Inferior parietal cortex (tissue), 1 donor: ENCODE measurements at regions not wholly inside any gene's neighbourhood (a gene's known extent, or its start where the extent isn't known, plus 50 kb on each side); places are given as distances from the start of the nearest gene placed in this dataset.
A peak's percentile ranks its signal among the peaks of the same experiment; 100 is the strongest.
"Not testable (repeated sequence)": the region's sequence is repeated elsewhere in the genome, so short reads cannot be mapped to it uniquely, and the experiment has no call there.

Source experiments
- DNase-seq: peaks from one replicate; pipeline ENCODE4 v3.0.0-alpha.2; 2016; ENCODE audit errors: extremely low spot score

DNA sequence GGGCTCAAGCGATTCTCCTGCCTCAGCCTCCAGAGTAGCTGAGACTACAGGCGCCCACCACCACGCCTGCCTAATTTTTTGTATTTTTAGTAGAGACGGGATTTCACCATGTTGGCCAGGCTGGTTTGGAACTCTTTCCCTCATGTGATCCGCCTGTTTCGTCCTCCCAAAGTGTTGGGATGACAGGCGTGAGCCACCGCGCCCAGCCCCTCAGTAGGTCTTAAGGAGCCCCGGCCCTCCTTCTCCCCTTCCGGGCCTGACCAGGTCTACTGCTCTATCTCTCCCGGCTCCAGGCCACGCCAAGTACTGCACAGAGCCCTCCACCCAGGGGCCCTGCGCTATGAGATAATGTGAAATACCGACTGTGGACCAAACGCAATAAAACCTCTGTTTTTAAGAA is 785.5 kb downstream of the FOXD4L5 start:
- not testable (repeated sequence) for DNase-seq

GRCh38 chr9:64498409-64498808 is 786.6 kb downstream of the FOXD4L5 start:
- DNase-seq, result not testable (repeated sequence)

- DNase-seq, result not testable (repeated sequence)
These were observed 796.5 kb downstream of the FOXD4L5 start for GRCh38 chr9:64488544-64488943.

DNA sequence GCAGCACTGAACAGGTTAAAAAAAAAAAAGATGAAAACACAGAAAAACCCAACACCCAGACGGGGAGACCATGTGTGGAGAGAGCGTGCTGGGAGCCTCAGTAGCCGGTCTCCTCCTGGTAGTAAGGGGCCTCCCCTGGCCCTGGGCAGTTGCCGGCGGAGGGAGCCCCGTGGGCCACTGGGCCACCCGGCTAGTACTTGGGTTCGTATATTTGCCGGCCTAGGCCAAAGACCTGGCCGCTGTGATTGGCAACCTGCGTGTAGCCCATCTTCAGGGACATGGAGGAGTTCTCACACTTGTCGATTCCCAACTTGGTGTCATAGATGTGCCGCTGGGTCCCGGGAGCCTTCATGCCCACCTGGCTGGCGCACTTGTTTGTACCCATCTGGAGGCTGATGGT is 798.9 kb downstream of the FOXD4L5 start:
- DNase-seq, result not testable (repeated sequence)

- peak; percentile 8 for DNase-seq
These were observed 805.9 kb downstream of the FOXD4L5 start for GRCh38 chr9:64479095-64479494.

- not testable (repeated sequence) for DNase-seq
These were observed 816.1 kb downstream of the FOXD4L5 start for GRCh38 chr9:64468943-64469342.

DNA sequence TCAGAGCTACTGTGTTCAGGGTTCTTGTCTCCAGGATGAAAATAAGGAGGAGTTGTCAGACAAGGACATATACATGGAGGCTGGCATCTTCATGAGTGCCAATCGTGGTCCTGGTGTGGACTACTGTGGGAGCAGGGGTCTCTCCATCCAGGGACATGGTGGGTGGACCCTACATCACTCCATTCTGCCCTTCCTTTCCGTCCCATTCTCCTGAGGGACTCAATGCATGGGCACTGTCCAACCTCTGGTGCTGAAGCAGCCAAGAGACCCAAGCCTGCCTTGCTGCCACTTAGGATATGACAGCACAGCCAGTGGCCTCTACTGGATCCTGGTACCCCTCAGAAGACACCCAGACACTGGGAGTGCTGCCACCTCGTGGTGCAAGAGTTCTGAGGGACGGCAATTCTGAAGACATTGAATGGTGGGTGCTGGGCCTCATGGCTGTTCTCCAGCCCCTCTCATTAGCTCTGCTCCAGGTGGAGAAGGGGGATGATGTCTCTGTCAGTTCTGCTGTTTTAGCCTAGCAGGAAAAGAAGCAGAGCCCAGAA is 818.9 kb downstream of the FOXD4L5 start:
- not testable (repeated sequence) for DNase-seq

- not testable (repeated sequence) for DNase-seq
These were observed 823.1 kb downstream of the FOXD4L5 start for GRCh38 chr9:64461885-64462284.

DNA sequence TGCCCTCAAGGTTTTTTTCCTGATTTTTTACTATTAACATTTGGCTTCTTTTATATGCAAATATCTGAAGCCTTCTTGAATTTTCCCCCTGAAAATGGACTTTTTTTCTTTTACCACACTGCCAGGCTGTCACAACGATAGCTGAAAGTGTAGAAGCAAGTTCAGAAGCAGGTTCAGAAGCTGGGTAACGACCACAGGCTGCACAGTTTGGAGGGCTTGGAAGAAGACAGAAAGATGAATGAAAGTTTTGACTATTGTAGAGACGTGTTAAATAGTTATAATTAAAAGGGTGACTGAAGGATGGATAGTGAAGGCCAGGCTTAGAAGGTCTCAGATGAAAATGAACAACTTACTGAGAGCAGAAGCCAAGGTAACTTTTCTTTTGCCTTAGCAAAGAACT is 826.4 kb downstream of the FOXD4L5 start:
- DNase-seq, result not testable (repeated sequence)

GRCh38 chr9:64455107-64455648 is 829.8 kb downstream of the FOXD4L5 start:
- not testable (repeated sequence) for DNase-seq

- peak; percentile 22 for DNase-seq
These were observed 832.9 kb downstream of the FOXD4L5 start for GRCh38 chr9:64452134-64452533.

DNA sequence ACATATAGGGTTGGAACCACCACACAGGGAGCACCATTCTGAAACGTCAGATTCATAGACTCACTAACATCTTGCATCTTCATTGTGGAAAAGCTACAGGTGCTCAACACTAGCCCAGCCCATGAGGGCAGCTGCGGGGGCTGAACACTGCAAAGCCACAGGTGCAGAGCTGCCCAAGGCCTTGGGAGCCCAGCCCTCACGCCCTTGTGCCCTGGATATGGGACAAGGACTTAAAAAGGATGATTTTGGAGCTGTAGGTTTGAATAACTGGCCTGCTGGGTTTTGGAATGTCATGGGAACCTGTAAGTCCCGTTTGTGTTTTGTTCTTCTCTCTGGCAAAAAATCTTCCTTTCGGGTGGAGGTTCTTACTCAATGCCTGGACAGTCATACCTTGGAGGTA is 834.4 kb downstream of the FOXD4L5 start:
- not testable (repeated sequence) for DNase-seq

DNA sequence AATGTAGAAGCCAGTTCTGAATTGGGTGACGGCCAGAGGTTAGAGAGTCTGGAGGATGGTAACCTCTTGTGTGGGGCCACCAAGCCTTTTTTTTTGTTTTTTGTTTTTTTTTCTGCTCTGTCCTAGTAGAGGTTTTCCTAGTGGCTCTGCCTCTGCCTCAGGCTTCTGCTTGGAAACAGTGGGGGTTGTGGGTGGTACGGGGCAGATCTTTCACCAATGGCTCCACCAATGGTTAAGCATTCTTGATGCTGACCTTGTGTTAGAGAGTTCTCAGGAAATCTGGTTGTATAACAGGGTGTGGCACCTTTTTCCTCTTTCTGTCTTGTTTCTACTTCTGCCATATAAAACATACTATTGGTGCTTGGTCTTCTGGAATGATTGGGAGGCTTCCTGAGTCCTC is 836.0 kb downstream of the FOXD4L5 start:
- DNase-seq, result not testable (repeated sequence)

- DNase-seq, result not testable (repeated sequence)
These were observed 840.0 kb downstream of the FOXD4L5 start for GRCh38 chr9:64444909-64445525.

GRCh38 chr9:64439747-64440146 is 845.3 kb downstream of the FOXD4L5 start:
- DNase-seq, result not testable (repeated sequence)
